ENCODE measurements at regions not wholly inside any gene's neighbourhood (a gene's known extent, or its start where the extent isn't known, plus 50 kb on each side); places are given as distances from the start of the nearest gene placed in this dataset.

GRCh38 chr10:28930514-28931495 is 253.5 kb downstream of the BAMBI start:
- DNase-seq, result no peak

- DNase-seq, result no peak
These were observed 257.7 kb downstream of the BAMBI start for GRCh38 chr10:28935061-28935460.

- no peak for DNase-seq
These were observed 260.6 kb downstream of the BAMBI start for GRCh38 chr10:28937959-28938358.

GRCh38 chr10:28938745-28939144 is 261.4 kb downstream of the BAMBI start:
- DNase-seq, result peak; percentile 48

- peak; percentile 98 for DNase-seq
These were observed 262.2 kb downstream of the BAMBI start for GRCh38 chr10:28939281-28940157.

GRCh38 chr10:28940158-28940888 is 263.0 kb downstream of the BAMBI start:
- DNase-seq, result peak; percentile 84

GRCh38 chr10:28942012-28942411 is 264.7 kb downstream of the BAMBI start:
- peak; percentile 80 for DNase-seq

- DNase-seq, result no peak
These were observed 268.6 kb downstream of the BAMBI start for GRCh38 chr10:28945959-28946358.

- no peak for DNase-seq
These were observed 269.2 kb downstream of the BAMBI start for GRCh38 chr10:28946479-28946878.

GRCh38 chr10:28947171-28947570 is 269.9 kb downstream of the BAMBI start:
- no peak for DNase-seq

- DNase-seq, result no peak
These were observed 270.7 kb downstream of the BAMBI start for GRCh38 chr10:28948046-28948445.

GRCh38 chr10:28949005-28950004 is 272.0 kb downstream of the BAMBI start:
- DNase-seq, result no peak

GRCh38 chr10:28951484-28951883 is 274.2 kb downstream of the BAMBI start:
- DNase-seq, result no peak

- no peak for DNase-seq
These were observed 275.2 kb downstream of the BAMBI start for GRCh38 chr10:28952523-28952922.

GRCh38 chr10:28954211-28954610 is 276.9 kb downstream of the BAMBI start:
- no peak for DNase-seq

GRCh38 chr10:28958468-28958867 is 281.1 kb downstream of the BAMBI start:
- no peak for DNase-seq

- no peak for DNase-seq
These were observed 282.7 kb downstream of the BAMBI start for GRCh38 chr10:28959850-28960501.

GRCh38 chr10:28962768-28963167 is 285.4 kb downstream of the BAMBI start:
- no peak for DNase-seq

- DNase-seq, result no peak
These were observed 286.4 kb downstream of the BAMBI start for GRCh38 chr10:28963539-28964221.

- DNase-seq, result no peak
These were observed 288.6 kb downstream of the BAMBI start for GRCh38 chr10:28965937-28966336.
